Parathyroid adenoma (tissue), 2 donors: ENCODE measurements at regions not wholly inside any gene's neighbourhood (a gene's known extent, or its start where the extent isn't known, plus 50 kb on each side); places are given as distances from the start of the nearest gene placed in this dataset.

Source experiments
- H2AFZ ChIP-seq: fragments of 300-600 bp; sonication (generic); one replicate; pipeline ENCODE4 v1.7.0; 2017; ENCODE audit warnings: antibody characterized with exemption, mild to moderate bottlenecking
- H3K27ac ChIP-seq: fragments of 300-600 bp; sonication (generic); one replicate; pipeline ENCODE4 v1.7.0; 2017
- H3K27me3 ChIP-seq: fragments of 300-600 bp; sonication (generic); one replicate; pipeline ENCODE4 v1.7.0; 2017; ENCODE audit warnings: low read length; ENCODE audit not compliant: control insufficient read depth, insufficient read depth
- H3K36me3 ChIP-seq: fragments of 300-600 bp; sonication (generic); one replicate; pipeline ENCODE4 v1.7.0; 2017; ENCODE audit warnings: low read length; ENCODE audit not compliant: control insufficient read depth, insufficient read depth
- H3K4me1 ChIP-seq: fragments of 300-600 bp; sonication (generic); one replicate; pipeline ENCODE4 v1.7.0; 2017; ENCODE audit warnings: control low read depth
- H3K4me2 ChIP-seq: fragments of 300-600 bp; sonication (generic); one replicate; pipeline ENCODE4 v1.7.0; 2017; ENCODE audit warnings: low read length
- H3K4me3 ChIP-seq: fragments of 300-600 bp; sonication (generic); one replicate; pipeline ENCODE4 v1.7.0; 2017; ENCODE audit warnings: low read depth, low read length
- H3K79me2 ChIP-seq: fragments of 300-600 bp; sonication (generic); one replicate; pipeline ENCODE4 v1.7.0; 2017; ENCODE audit warnings: control low read depth
- H3K9ac ChIP-seq: fragments of 300-600 bp; sonication (generic); one replicate; pipeline ENCODE4 v1.7.0; 2017; ENCODE audit warnings: mild to moderate bottlenecking
- H3K9me3 ChIP-seq: fragments of 300-600 bp; sonication (generic); one replicate; pipeline ENCODE4 v1.7.0; 2017; ENCODE audit warnings: low read length; ENCODE audit not compliant: control insufficient read depth
- TF ChIP-seq, protein P1 (sequence below): fragments of 300-600 bp; sonication (generic); IDR thresholded peaks from one replicate; pipeline ENCODE4 v1.7.0; 2017; ENCODE audit warnings: antibody characterized with exemption, mild to moderate bottlenecking
- donor health status: primary hyperparathyroidism.

DNA sequence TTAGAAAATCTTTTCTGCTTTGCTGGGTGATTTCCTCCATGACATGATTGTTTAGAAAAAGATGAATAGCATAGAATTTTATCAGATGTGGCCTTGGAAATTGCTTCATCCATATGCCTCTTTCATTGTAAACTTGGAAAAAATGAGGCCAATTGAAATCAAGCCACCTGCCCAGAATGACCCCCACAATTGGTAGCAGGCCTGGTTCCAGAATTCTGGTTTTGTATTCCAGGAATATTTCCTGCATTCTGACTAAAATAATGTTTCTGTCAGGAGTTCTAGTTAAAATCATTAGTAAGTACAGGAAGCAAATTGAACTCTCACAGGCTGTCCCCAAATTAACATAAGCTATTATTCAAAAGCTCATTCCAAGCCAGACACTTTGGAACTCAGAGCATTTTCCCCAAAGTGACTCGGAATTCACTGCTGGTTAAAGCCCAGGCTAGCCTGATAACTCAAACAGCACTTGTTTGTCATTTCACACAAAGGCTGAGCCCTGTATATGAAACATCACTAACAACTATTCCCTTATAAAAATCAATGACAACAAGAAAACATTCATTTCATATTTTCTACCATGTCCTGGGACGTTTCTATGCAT lies 75.1 kb upstream of the ADCY2 start:
- Histone ChIP-seq H3K9me3 (no peaks in the 10 kb centered on the region), H3K4me3 (no peak overlapping the region), H3K27me3 (no peaks in the 10 kb centered on the region), H2AFZ (no peak overlapping the region), H3K36me3 (no peaks in the 10 kb centered on the region), H3K79me2 (no peaks in the 10 kb centered on the region), H3K27ac (no peak overlapping the region), H3K4me2 (no peak overlapping the region), H3K4me1 (no peaks in the 10 kb centered on the region), H3K9ac (no peak overlapping the region)
- TF ChIP-seq, protein P1, sequence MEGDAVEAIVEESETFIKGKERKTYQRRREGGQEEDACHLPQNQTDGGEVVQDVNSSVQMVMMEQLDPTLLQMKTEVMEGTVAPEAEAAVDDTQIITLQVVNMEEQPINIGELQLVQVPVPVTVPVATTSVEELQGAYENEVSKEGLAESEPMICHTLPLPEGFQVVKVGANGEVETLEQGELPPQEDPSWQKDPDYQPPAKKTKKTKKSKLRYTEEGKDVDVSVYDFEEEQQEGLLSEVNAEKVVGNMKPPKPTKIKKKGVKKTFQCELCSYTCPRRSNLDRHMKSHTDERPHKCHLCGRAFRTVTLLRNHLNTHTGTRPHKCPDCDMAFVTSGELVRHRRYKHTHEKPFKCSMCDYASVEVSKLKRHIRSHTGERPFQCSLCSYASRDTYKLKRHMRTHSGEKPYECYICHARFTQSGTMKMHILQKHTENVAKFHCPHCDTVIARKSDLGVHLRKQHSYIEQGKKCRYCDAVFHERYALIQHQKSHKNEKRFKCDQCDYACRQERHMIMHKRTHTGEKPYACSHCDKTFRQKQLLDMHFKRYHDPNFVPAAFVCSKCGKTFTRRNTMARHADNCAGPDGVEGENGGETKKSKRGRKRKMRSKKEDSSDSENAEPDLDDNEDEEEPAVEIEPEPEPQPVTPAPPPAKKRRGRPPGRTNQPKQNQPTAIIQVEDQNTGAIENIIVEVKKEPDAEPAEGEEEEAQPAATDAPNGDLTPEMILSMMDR: no peak

DNA sequence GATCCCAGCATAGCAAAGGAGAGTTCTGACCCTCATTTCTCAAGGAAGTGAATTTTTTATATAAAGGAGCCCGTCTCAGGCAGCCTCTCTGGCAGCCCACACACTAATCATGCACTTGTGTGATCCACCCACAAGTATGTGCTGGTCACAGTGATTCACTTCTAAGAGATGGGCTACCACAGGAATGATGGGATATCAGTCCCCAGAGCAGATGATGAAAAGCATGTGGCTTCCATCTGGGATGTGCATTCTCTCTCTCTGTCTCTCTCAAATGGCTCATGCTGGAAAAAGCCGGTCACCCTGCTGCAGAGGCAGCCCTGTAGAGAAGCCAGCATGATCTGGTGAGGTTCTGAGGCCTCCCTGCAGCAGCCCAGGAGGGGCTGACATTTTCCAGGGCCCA lies 74.2 kb upstream of the ADCY2 start:
- no peaks in the 10 kb centered on the region for H3K9me3 ChIP-seq
- no peak overlapping the region for H3K27ac ChIP-seq
- TF ChIP-seq, protein P1: no peak
- no peak overlapping the region for H3K9ac ChIP-seq
- no peaks in the 10 kb centered on the region for H3K4me1 ChIP-seq
- no peak overlapping the region for H3K4me3 ChIP-seq
- no peak overlapping the region for H2AFZ ChIP-seq
- no peaks in the 10 kb centered on the region for H3K27me3 ChIP-seq
- H3K79me2 ChIP-seq: no peaks in the 10 kb centered on the region
- H3K4me2 ChIP-seq: no peak overlapping the region
- no peaks in the 10 kb centered on the region for H3K36me3 ChIP-seq

DNA sequence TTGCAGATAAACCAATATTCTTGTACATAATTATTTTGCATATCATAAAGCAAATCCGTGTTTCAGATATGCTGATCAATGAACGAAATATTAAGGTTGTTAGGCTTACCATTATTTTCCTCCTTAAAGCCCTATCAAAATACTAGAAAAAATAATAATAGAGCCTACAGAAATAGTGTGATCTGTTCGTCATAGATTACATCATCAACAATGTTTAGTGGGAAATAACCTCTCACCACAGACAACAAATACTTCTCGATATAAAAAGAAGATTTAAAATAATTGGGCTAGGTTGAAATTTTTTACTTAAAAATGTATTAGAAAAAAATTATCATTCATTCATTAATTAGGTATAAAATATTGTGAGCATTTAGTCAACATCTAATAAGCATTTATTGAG lies 71.0 kb upstream of the ADCY2 start:
- Histone ChIP-seq H3K4me3 (no peak overlapping the region), H3K36me3 (no peaks in the 10 kb centered on the region), H3K4me2 (no peak overlapping the region), H2AFZ (no peak overlapping the region), H3K79me2 (no peaks in the 10 kb centered on the region), H3K27me3 (no peaks in the 10 kb centered on the region), H3K27ac (no peak overlapping the region), H3K4me1 (no peaks in the 10 kb centered on the region), H3K9me3 (no peaks in the 10 kb centered on the region), H3K9ac (no peak overlapping the region)
- TF ChIP-seq, protein P1: no peak

DNA sequence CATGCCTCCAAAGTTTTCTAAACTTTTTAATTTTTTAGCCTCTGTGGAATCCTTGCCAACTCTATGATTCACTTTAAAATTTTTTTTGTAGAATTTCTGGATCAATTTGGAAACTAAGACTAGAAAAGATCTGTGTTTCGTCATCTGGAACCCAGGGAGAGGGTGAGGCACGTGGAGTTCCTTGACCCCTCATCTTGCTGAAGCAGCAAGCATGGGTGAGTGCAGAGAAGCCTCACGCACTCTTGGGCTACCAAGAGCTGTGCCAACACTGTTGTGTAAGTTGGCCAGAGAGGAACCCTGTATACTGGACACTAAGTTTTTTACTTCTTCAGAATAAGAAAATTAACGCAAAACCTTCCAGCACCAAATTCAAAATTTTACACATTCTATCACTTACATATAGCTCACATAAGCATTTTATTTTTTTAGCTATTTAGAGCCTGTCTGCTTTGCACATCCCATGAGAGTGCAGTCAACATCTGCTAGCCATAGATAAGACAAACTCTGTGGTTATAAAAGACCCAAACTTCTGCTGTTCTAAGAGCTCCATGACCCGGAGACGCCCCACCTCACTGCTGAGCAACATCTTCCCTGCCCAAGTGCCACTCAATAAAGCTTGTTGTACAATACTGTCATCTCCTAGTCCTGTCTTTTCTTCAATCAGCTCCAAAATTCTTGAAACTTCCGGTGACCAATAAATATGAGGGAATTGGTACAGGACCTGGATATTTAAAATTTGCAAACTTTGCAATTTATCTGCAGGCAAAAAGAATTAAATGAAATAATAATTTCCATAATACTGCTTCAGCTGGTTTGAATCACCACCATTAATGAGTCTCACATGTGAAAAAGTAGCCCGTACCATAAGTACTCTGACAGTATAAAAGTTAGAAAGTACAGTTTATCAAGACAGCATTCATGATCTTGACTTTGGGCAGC lies 69.7 kb upstream of the ADCY2 start:
- no peaks in the 10 kb centered on the region for H3K79me2 ChIP-seq
- H3K36me3 ChIP-seq: no peaks in the 10 kb centered on the region
- H3K4me1 ChIP-seq: no peaks in the 10 kb centered on the region
- H3K4me2 ChIP-seq: no peak overlapping the region
- no peaks in the 10 kb centered on the region for H3K9me3 ChIP-seq
- no peak overlapping the region for H3K27ac ChIP-seq
- TF ChIP-seq, protein P1: no peak
- H3K9ac ChIP-seq: no peak overlapping the region
- H3K4me3 ChIP-seq: no peak overlapping the region
- H3K27me3 ChIP-seq: no peaks in the 10 kb centered on the region
- no peak overlapping the region for H2AFZ ChIP-seq
